HepG2 (cell line): ENCODE measurements at regions not wholly inside any gene's neighbourhood (a gene's known extent, or its start where the extent isn't known, plus 50 kb on each side); places are given as distances from the start of the nearest gene placed in this dataset.

Source experiments
- ATAC-seq: fragments of 200-7000 bp; cut with Tn5 transposase; 3 replicates; pipeline ENCODE4 v1.9.1; 2020; ENCODE audit warnings: mild to moderate bottlenecking, moderate library complexity
- BruUV-seq: library from RNA; stranded (reverse); fragments of 400-500 nt; replicated peaks from 2 replicates; lab custom pipeline; 2021; lab: Mats Ljungman, UMichigan
- CTCF ChIA-PET: fragments of 300-600 bp; formaldehyde crosslinking; extraction: SDS; loops from one replicate; lab custom pipeline; 2021; ENCODE audit warnings: low total read pairs, inconsistent platforms, low intra/inter-chr PET ratio; lab: Yijun Ruan, JAX
- POLR2A ChIA-PET: fragments of 350-600 bp; sonication (Branson Sonifier 250); formaldehyde crosslinking; loops from one replicate; lab custom pipeline; 2020; ENCODE audit warnings: antibody characterized with exemption, inconsistent platforms; lab: Yijun Ruan, JAX
- DNase-seq: peaks from one replicate; pipeline ENCODE4 v3.0.0-alpha.2; 2015; ENCODE audit warnings: low spot score
- FAIRE-seq: peaks from 3 replicates; lab custom pipeline; 2011; peaks lifted over from hg19 to GRCh38; lab: Jason Lieb, UNC
- H2AFZ ChIP-seq: one replicate; pipeline ENCODE4 v1.6.1; 2011; ENCODE audit warnings: low read length, inconsistent platforms
- H3K27ac ChIP-seq: fragments of 300-600 bp; 3 replicates; pipeline ENCODE4 v1.8.0; 2011; ENCODE audit warnings: mixed run types, mild to moderate bottlenecking, mixed read lengths, low read length, inconsistent platforms; ENCODE audit not compliant: insufficient read depth; ENCODE audit errors: extremely low read length
- H3K27me3 ChIP-seq, 2 experiments: fragments of 200-600 bp in 1 of 2; 2 replicates in 1 of 2; 3 replicates in 1 of 2; pipeline versions ENCODE4 v1.6.0 to v1.8.0; 2011; ENCODE audit warnings: low read length in 2 of 2, mild to moderate bottlenecking in 2 of 2, moderate library complexity in 2 of 2, inconsistent platforms in 1 of 2; ENCODE audit not compliant: insufficient read depth in 2 of 2, control insufficient read depth in 1 of 2
- H3K36me3 ChIP-seq, 2 experiments: fragments of 200-600 bp in 1 of 2; replicated peaks in 1 of 2; 2 replicates in 1 of 2; 3 replicates in 1 of 2; pipeline versions ENCODE4 v1.5.1 to v1.8.0; 2011; ENCODE audit warnings: low read length in 2 of 2, inconsistent platforms in 1 of 2; ENCODE audit not compliant: insufficient read depth in 2 of 2, control insufficient read depth in 1 of 2
- H3K4me1 ChIP-seq: 2 replicates; pipeline ENCODE4 v1.5.1; 2012; ENCODE audit warnings: low read length, inconsistent platforms; ENCODE audit not compliant: insufficient read depth
- H3K4me2 ChIP-seq: 2 replicates; pipeline ENCODE4 v1.6.0; 2011; ENCODE audit warnings: low read depth, low read length, inconsistent platforms
- H3K4me3 ChIP-seq, 3 experiments: fragments of 200-600 bp in 1 of 3; sonication (generic), shearing (Covaris generic) in 1 of 3; replicated peaks in 1 of 3; 2 replicates each; pipeline ENCODE4 v1.5.1; 2011 to 2016; ENCODE audit warnings: low read length in 3 of 3, inconsistent platforms in 2 of 3, low read depth in 2 of 3, mild to moderate bottlenecking in 2 of 3, control low read depth in 1 of 3, mixed read lengths in 1 of 3; ENCODE audit not compliant: insufficient read depth in 1 of 3
- H3K79me2 ChIP-seq: one replicate; pipeline ENCODE4 v1.6.1; 2011; ENCODE audit warnings: low read length, inconsistent platforms; ENCODE audit not compliant: insufficient read depth
- H3K9ac ChIP-seq: 2 replicates; pipeline ENCODE4 v1.6.0; 2011; ENCODE audit warnings: mild to moderate bottlenecking, low read depth, low read length, inconsistent platforms; ENCODE audit not compliant: insufficient read depth
- H3K9me3 ChIP-seq: 2 replicates; pipeline ENCODE4 v1.5.1; 2012; ENCODE audit warnings: mild to moderate bottlenecking, low read length
- H4K20me1 ChIP-seq: 2 replicates; pipeline ENCODE4 v1.6.0; 2011; ENCODE audit warnings: inconsistent platforms, mild to moderate bottlenecking, low read length, moderate library complexity; ENCODE audit not compliant: insufficient read depth
- ADNP ChIP-seq: sonication (generic); formaldehyde crosslinking; IDR thresholded peaks from 2 replicates; pipeline ENCODE4 v1.4.0; 2020; ENCODE audit warnings: missing genetic modification reagents
- DNMT3B ChIP-seq: conservative IDR thresholded peaks from 2 replicates; pipeline ENCODE4 v1.6.1; 2016; ENCODE audit warnings: missing biosample characterization, control low read depth
- ELF1 ChIP-seq: sonication (generic); formaldehyde crosslinking; IDR thresholded peaks from 2 replicates; pipeline ENCODE4 v1.4.0; 2020; ENCODE audit warnings: missing genetic modification reagents
- HNRNPLL ChIP-seq: fragments of 200-400 bp; formaldehyde crosslinking; IDR thresholded peaks from 2 replicates; pipeline ENCODE4 v1.6.1; 2017; ENCODE audit warnings: mild to moderate bottlenecking, low read depth, low read length; ENCODE audit not compliant: poor library complexity, severe bottlenecking
- ISL2 ChIP-seq: sonication (generic); formaldehyde crosslinking; IDR thresholded peaks from 2 replicates; pipeline ENCODE4 v1.5.0; 2020; ENCODE audit warnings: missing genetic modification reagents
- KLF6 ChIP-seq: IDR thresholded peaks from 2 replicates; pipeline ENCODE4 v1.8.0; 2016; ENCODE audit warnings: missing biosample characterization, missing genetic modification reagents
- MATR3 ChIP-seq: sonication (generic); formaldehyde crosslinking; IDR thresholded peaks from 2 replicates; pipeline ENCODE4 v1.4.0; 2020; ENCODE audit warnings: missing genetic modification reagents
- MXD3 ChIP-seq: IDR thresholded peaks from 2 replicates; pipeline ENCODE4 v1.6.1; 2016; ENCODE audit warnings: mild to moderate bottlenecking, missing biosample characterization, missing genetic modification reagents
- SKI ChIP-seq: fragments of 450-650 bp; IDR thresholded peaks from one replicate; pipeline ENCODE4 v1.6.1; 2018; ENCODE audit warnings: mild to moderate bottlenecking; ENCODE audit not compliant: partially characterized antibody
- SNAPC2 ChIP-seq: sonication (generic); formaldehyde crosslinking; IDR thresholded peaks from 2 replicates; pipeline ENCODE4 v1.8.1; 2022; ENCODE audit warnings: mild to moderate bottlenecking, missing genetic modification reagents
- SP5 ChIP-seq: IDR thresholded peaks from 2 replicates; pipeline ENCODE4 v1.6.1; 2016; ENCODE audit warnings: low read depth, borderline replicate concordance
- THRA ChIP-seq: sonication (generic); formaldehyde crosslinking; IDR thresholded peaks from 2 replicates; pipeline ENCODE4 v1.4.0; 2020; ENCODE audit warnings: missing genetic modification reagents, borderline replicate concordance
- ZMAT3 ChIP-seq: sonication (generic); formaldehyde crosslinking; conservative IDR thresholded peaks from 2 replicates; pipeline ENCODE4 v1.7.0; 2021; ENCODE audit warnings: missing genetic modification reagents
- ZNF550 ChIP-seq: sonication (generic); formaldehyde crosslinking; IDR thresholded peaks from 2 replicates; pipeline ENCODE4 v1.4.0; 2020; ENCODE audit warnings: mild to moderate bottlenecking, missing genetic modification reagents, borderline replicate concordance
- ZNF670 ChIP-seq: sonication (generic); formaldehyde crosslinking; IDR thresholded peaks from 2 replicates; pipeline ENCODE4 v1.8.0; 2022; ENCODE audit warnings: mild to moderate bottlenecking, missing genetic modification reagents, borderline replicate concordance
- ZNF773 ChIP-seq: sonication (generic); formaldehyde crosslinking; IDR thresholded peaks from 2 replicates; pipeline ENCODE4 v1.4.0; 2020; ENCODE audit warnings: missing genetic modification reagents, borderline replicate concordance
- ZNF777 ChIP-seq: sonication (generic); formaldehyde crosslinking; IDR thresholded peaks from 2 replicates; pipeline ENCODE4 v1.4.0; 2020; ENCODE audit warnings: missing genetic modification reagents
- WGBS: methylation state at CpG from one replicate; pipeline ENCODE4 v1.1.6; 2017; ENCODE audit warnings: low lambda C conversion rate; 5-methylcytosine and 5-hydroxymethylcytosine counted together
- in situ Hi-C: cut with HindIII; loops from 2 replicates; pipeline ENCODE4 v1.10.0; 2017; ENCODE audit warnings: low pct_unique_long_range_greater_than_20kb; ENCODE audit not compliant: extremely low pct_ligation_motif_present
- intact Hi-C: fragments of 100-400 bp; cut with micrococcal nuclease; formaldehyde crosslinking; loops from one replicate; pipeline ENCODE4 v1.10.0; 2022; ENCODE audit not compliant: unreplicated experiment
- TF ChIP-seq, protein P1 (sequence below): sonication (generic); formaldehyde crosslinking; IDR thresholded peaks from 2 replicates; pipeline ENCODE4 v1.4.0; 2020; ENCODE audit warnings: mild to moderate bottlenecking, missing genetic modification reagents

GRCh38 chr2:107063228-107063627, 177.3 kb upstream of the ST6GAL2 start:
- ATAC-seq: no peak
- in situ Hi-C loops: no loop called here
- CTCF ChIA-PET: no interaction called here
- no peak overlapping the region for H2AFZ ChIP-seq
- TF ChIP-seq ZNF777 (CRISPR knock-in tag) (no peak), ZNF550 (CRISPR knock-in tag) (no peak), ELF1 (no peak), ADNP (no peak), ZMAT3 (CRISPR knock-in tag) (no peak), DNMT3B (CRISPR knock-in tag) (no peak), HNRNPLL (no peak), MXD3 (no peak), ZNF670 (no peak), SP5 (no peak), THRA (no peak), SNAPC2 (CRISPR knock-in tag) (no peak), ISL2 (CRISPR knock-in tag) (no peak), KLF6 (CRISPR knock-in tag) (no peak), SKI (no peak), MATR3 (no peak), ZNF773 (CRISPR knock-in tag) (no peak)
- TF ChIP-seq, protein P1, sequence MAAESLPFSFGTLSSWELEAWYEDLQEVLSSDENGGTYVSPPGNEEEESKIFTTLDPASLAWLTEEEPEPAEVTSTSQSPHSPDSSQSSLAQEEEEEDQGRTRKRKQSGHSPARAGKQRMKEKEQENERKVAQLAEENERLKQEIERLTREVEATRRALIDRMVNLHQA (CRISPR knock-in tag): no peak
- TF ChIP-seq, all 625 proteins: peak for 0
- H3K27me3 ChIP-seq: no peaks in the 10 kb centered on the region
- H3K9ac ChIP-seq: no peak overlapping the region
- no peaks in the 10 kb centered on the region for H4K20me1 ChIP-seq
- POLR2A ChIA-PET: no interaction called here
- H3K4me3 ChIP-seq: no peak overlapping the region
- no TSS peak for BruUV-seq
- 57% methylated on average over 3 of the region's 3 CpGs for WGBS
- intact Hi-C loops: no loop called here
- no peak overlapping the region for H3K27ac ChIP-seq
- H3K4me2 ChIP-seq: no peak overlapping the region
- H3K9me3 ChIP-seq: no peaks in the 10 kb centered on the region; the same call in 1 of the 2 replicates
- FAIRE-seq: no peak
- peaks cover 15% of the 10 kb centered on the region for H3K4me1 ChIP-seq
- no peaks in the 10 kb centered on the region for H3K79me2 ChIP-seq
- H3K36me3 ChIP-seq: no peaks in the 10 kb centered on the region
- no peak for DNase-seq
